DOHH2 (cell line): ENCODE measurements at regions not wholly inside any gene's neighbourhood (a gene's known extent, or its start where the extent isn't known, plus 50 kb on each side); places are given as distances from the start of the nearest gene placed in this dataset.

Experiments used
- CTCF ChIP-seq: fragments of 200-600 bp; sonication (generic); IDR thresholded peaks from one replicate; pipeline ENCODE4 v1.5.1; 2014; ENCODE audit warnings: antibody characterized with exemption, mild to moderate bottlenecking, low read depth, low read length; ENCODE audit not compliant: poor library complexity, severe bottlenecking
- EZH2phosphoT487 ChIP-seq: fragments of 200-600 bp; sonication (generic); IDR thresholded peaks from 2 replicates; pipeline ENCODE4 v1.6.1; 2017; ENCODE audit warnings: borderline replicate concordance, mild to moderate bottlenecking, antibody characterized with exemption, low read length, moderate library complexity, mixed read lengths

DNA sequence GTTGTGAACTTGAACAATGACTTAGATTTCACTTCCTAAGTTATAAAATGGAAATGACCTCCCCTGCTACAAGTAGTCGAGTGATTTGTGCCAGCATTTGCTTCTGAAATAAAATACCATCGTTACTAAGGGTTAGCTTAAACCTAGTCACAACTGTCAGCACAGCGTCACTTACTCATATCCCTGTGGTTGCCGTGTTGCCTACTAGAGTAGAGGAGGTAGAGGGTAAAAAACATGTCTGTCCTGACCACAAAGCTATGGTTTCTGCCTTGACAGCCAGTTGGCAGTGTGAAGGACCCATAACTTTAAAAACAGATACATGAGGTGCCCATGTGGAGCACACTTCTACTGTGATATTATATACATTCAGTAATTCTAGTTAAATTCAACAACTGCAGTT lies 234.2 kb upstream of the RGS6 start:
- TF ChIP-seq CTCF, result no peak
- TF ChIP-seq EZH2phosphoT487, result no peak
